ENCODE measurements at regions not wholly inside any gene's neighbourhood (a gene's known extent, or its start where the extent isn't known, plus 50 kb on each side); places are given as distances from the start of the nearest gene placed in this dataset.

- peak; percentile 56 for TF ChIP-seq CHD7 (IDR thresholded peaks at IDR 0.05; ENCODE audit: insufficient replicate concordance, low read length)
- peak; percentile 31; the same call in 1 of the 2 replicates for TF ChIP-seq YY1 (IDR thresholded peaks at IDR 0.05; ENCODE audit: low read depth, low read length)
- 0 out of 2 replicates have a peak, but pooled peaks have one; percentile 12 for TF ChIP-seq SP1 (IDR thresholded peaks at IDR 0.05; ENCODE audit: low read depth, low read length)
- TF ChIP-seq KDM1A (IDR thresholded peaks at IDR 0.05; ENCODE audit: borderline replicate concordance, low read length) = no peak
- TF ChIP-seq MAFK (IDR thresholded peaks at IDR 0.05; ENCODE audit: low read depth, low read length) = no peak
- TF ChIP-seq RNF2 (IDR thresholded peaks at IDR 0.05; ENCODE audit: borderline replicate concordance, low read depth, low read length, missing control alignments, poor library complexity, severe bottlenecking) = no peak
- peak in 1 of 2 experiments; percentile 19; a peak in 1 of 4 replicates for TF ChIP-seq RAD21 (IDR thresholded peaks at IDR 0.05 in 1 of 2, conservative IDR thresholded peaks at IDR 0.05 in 1 of 2; ENCODE audit: low read depth in 2 of 2, low read length in 2 of 2)
- TF ChIP-seq CREB1 (IDR thresholded peaks at IDR 0.05) = no peak
- 0 out of 4 replicates have a peak, but pooled peaks of 1 of the 2 experiments have one; percentile 49 for TF ChIP-seq SIN3A (conservative IDR thresholded peaks at IDR 0.05 in 1 of 2, IDR thresholded peaks at IDR 0.05 in 1 of 2; ENCODE audit: low read depth in 1 of 2, low read length in 2 of 2)
Measured at GRCh38 chrX:1111601-1112300, 100.7 kb downstream of the CRLF2 start (continued).

Data from H1 (cell line).